NCI-H446 (cell line): ENCODE measurements at regions not wholly inside any gene's neighbourhood (a gene's known extent, or its start where the extent isn't known, plus 50 kb on each side); places are given as distances from the start of the nearest gene placed in this dataset.

Experiments
- DNase-seq, 2 experiments: peaks; one replicate each; lab custom pipeline; 2025; lab: John Stamatoyannopoulos, UW

- no peak for DNase-seq
Observed at GRCh38 chr1:218582646-218583045, 237.5 kb downstream of the TGFB2 start.

- DNase-seq = no peak
Observed at GRCh38 chr1:218584418-218585155, 239.5 kb downstream of the TGFB2 start.

- DNase-seq = no peak
Observed at GRCh38 chr1:218585511-218586184, 240.5 kb downstream of the TGFB2 start.

GRCh38 chr1:218587900-218588299 is 242.8 kb downstream of the TGFB2 start:
- no peak for DNase-seq

- DNase-seq = peak in 1 of 2 experiments; percentile 10
Observed at GRCh38 chr1:218588540-218589172, 243.5 kb downstream of the TGFB2 start.

DNA sequence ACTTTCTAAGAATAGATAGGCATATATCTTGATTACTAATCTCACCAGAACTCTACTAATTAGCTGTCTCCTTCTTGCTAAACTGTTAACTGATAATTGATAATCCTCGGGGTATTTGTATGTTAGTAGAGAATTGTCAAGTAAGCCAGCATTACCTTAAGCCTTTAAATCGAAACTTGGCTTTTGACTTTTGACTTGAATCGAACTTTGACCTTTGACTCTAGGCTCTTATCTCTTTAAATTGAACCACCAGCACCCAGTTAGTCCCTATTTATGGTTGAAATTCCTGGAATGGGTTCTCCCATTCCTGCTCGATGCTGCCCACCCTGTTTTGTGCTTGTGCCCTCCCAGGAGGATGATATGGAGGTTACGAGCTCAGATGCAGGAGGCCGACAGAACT is 244.4 kb downstream of the TGFB2 start:
- DNase-seq = no peak

GRCh38 chr1:218591966-218592365 is 246.8 kb downstream of the TGFB2 start:
- DNase-seq = no peak

DNA sequence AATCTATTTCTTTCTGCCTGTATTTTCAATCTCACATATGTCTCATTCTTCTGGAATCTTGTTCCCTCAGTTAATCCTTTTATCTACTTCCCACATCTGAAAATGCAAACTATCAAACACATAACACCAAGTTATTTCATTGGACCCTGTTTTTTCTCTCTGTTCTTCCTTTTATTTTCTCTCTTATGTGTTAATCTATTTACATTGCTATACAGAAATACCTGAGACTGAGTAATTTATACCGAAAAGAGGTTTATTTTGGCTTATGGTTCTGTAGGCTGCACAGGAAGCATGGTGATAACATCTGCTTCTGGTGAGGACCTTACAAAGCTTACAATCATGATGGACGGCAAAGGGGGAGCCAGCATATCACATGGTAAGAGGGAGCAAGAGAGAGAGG is 247.6 kb downstream of the TGFB2 start:
- DNase-seq = no peak

DNA sequence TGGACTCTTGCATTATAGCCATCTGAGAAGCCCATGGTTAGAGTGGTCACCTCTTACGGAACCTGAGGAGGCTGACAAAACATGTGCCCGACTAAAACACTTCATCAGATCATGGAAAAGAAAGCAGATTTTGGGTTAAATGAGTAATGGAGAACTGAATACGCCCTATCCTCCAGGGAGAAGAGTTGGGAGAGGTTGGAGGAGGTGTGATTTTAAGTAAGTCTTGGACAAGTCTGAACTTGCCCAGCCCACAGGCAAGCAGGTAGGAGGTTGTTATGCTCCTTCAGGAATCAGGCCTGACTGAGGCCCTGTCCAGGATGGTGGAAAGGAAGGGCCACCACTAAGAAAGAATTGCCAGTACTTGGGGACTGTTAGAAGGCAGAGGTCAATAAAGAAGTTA is 255.8 kb downstream of the TGFB2 start:
- no peak for DNase-seq

GRCh38 chr1:218604217-218604616 is 259.1 kb downstream of the TGFB2 start:
- no peak for DNase-seq

DNA sequence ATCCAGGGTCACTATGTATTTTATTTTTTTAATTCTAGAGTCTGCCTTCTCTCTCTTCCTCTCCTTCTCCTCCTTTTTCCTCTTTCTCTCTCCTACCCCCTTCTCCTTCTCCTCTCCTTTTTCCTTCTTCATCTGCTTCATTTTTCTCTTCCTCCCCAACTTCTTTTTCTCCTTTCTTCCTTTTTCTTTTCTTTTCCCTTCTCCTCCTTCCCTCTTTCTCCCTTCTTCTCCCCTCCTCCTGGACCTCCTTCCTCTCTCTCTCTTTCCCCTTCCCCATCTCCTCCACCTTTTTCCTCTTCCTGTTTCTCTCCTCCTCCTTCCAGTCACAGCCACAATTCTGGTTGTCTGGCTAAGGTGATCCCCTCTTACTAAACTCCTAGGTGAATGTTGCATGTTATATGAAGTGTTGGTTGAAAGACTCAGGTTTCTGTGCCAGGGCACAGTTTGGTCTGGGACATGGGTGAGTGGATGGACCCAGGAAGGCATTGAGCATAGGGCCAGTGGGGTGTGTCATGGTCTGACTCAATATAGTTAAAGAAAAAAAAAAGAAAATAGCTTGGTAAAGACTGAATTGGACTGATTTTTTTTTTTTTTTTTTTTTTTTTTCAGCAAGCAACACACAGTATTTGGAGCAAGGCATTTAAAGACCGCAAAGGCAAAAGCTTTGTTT is 266.9 kb downstream of the TGFB2 start:
- no peak for DNase-seq

DNA sequence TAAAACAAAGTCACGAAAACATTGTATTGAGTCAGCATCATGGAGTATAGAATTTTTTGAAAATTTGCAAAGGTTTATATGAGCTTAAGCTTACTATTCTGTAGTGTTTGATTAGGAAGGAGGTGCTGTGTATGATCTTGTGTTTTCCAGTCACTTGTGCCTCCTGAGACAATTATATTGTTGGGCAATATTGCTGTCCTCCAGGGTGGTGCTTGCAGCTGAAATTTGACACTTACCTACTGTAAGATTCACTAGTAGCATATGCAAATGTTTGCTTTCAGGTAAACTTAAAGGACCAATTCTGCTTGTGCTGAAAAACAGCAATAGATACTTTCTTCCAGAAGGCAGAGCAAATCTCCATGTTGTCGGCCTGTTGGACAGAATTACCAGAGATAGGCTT is 268.0 kb downstream of the TGFB2 start:
- DNase-seq = no peak

DNA sequence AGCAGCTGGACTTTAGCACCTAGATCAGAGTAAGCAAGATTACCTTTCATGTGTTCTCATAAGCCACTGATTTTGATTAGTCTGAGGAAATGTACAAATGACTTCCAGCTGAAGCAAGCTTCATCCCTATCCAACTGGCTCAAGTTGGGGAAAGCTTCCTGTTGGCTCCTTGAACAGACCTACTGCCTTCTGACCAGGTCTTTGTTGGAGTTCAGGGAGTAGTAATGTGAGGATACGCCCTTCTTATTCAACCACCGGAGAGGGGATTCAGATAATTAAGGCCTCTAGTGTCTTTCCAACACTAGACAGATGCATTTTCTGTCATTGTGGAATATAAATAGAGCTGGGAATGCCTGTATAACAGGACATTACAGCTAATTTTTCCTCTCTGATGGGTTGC is 268.9 kb downstream of the TGFB2 start:
- DNase-seq = no peak

DNA sequence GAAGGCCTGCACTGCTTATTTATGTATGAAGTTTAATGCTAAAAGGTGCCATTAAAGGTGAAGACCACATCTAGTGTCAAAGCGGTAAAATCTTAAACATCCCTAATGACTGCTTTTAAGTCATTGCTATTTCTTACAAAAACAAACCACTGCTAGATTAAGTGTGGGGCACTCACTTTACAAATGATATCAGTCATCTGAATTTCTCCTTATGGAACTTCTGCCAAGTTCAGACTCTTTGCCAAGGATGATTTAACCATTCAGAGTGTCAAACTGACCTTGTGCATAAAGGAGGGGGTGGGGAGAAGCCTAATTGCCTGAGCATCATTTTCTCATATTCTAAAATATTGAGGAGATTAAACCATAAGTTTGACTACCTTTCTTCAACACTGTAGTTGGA is 271.5 kb downstream of the TGFB2 start:
- no peak for DNase-seq

DNA sequence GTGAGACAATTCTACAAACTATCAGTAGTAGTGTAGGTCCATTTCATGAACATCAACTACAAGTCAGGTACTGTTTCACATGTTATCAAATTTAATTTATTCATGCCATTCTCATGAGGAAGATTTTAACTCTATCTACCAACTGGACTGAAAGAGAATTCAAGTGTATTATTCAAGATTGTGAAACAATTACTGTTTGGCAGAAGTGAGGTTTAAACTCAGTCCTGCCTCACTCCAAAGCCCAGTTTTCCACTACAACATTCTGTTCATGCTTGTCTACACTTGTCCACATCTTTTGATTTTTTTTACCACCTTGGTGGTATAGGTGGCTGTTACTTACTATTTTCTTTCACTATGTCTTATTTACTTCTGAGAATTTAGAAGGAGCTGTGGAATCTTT is 272.9 kb downstream of the TGFB2 start:
- no peak for DNase-seq

- DNase-seq = no peak
Observed at GRCh38 chr1:218620956-218621355, 275.8 kb downstream of the TGFB2 start.

GRCh38 chr1:218624052-218624451 is 278.9 kb downstream of the TGFB2 start:
- no peak for DNase-seq

- DNase-seq = no peak
Observed at GRCh38 chr1:218625393-218625792, 280.3 kb downstream of the TGFB2 start.

- no peak for DNase-seq
Observed at GRCh38 chr1:218633238-218633988, 288.3 kb downstream of the TGFB2 start.

DNA sequence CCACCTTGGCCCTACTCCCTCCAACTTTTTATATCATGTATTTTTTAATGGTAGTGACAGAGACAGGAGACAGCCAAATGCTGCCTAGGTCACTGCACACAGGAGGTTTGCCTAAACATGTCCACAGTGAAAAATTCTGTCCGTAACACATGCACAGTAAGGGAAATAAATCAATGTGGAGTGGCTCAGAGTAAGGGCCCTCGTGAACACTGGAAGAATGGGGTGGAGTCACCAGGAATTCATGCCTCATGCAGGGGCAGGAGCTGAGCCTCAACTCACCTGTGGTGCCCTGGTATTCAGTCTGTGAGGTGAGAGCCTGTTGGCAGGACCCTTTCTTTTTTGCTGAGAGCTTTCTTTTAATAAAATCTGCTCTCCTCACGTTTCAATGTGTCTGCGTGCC is 289.1 kb downstream of the TGFB2 start:
- no peak for DNase-seq

- DNase-seq = no peak
Observed at GRCh38 chr1:218636548-218636947, 291.4 kb downstream of the TGFB2 start.

GRCh38 chr1:218640173-218640572 is 295.0 kb downstream of the TGFB2 start:
- DNase-seq = no peak
